GM21619 (cell line): ENCODE measurements at regions not wholly inside any gene's neighbourhood (a gene's known extent, or its start where the extent isn't known, plus 50 kb on each side); places are given as distances from the start of the nearest gene placed in this dataset.
"Not testable (repeated sequence)": the region's sequence is repeated elsewhere in the genome, so short reads cannot be mapped to it uniquely, and the experiment has no call there.

Experiments
- ATAC-seq: cut with Tn5 transposase; IDR thresholded peaks from one replicate; pipeline ENCODE4 v1.9.1; 2021; ENCODE audit not compliant: unreplicated experiment

DNA sequence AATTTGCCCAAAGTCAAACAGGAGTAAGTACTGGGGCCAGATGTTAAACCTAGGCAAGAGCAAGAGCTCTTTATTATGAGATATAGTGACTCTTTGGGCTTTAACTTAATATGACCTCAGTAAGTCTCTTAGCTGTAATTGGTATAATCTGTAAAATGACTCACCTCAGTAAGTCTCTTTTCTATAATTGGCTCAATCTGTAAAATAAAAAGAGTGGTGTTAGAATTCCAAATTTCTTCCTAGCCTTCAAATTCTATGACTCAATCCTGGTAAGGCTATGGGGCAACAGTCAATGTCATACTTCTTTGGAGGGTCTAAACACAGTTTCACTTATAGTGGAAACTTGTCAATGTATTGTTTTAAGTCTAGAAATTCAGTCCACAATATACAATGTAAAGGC is 1608.9 kb upstream of the PIK3C3 start:
- ATAC-seq: no peak

DNA sequence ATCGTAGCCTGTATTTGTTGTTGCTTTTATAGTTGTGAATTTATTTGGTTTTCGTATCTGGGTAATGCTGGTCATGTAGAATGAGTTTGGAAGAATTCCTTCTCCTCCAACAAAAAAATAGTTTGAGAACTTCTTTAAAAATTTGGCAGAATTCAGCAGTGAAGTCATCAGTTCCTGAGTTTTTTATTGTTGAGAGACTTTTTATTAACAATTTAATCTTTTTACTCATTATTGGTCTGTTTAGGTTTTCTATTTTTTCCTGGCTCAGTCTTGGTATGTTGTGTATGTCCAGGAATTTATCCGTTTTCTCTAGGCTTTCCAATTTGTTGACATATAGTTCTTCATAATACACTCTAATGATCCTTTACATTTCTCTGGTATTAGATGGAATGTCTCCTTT is 1613.3 kb upstream of the PIK3C3 start:
- no peak for ATAC-seq

DNA sequence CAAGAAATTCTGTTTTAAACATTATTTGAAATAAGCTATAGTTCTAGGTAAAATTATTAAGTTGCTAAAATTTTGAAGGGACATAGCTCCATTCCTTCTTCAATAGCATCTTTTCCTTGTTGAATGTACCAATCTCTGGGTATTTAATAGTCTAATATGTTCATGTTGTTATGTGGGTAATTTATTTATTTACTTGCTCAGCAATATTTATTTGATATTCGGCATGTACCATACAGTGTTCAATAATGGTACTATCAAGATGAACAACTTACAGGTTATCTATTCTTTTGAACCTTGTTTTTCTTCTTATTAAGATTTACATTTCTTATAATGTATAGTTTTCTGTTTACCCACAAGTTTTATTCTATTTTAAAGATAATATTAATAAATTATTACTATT is 1616.8 kb upstream of the PIK3C3 start:
- ATAC-seq: no peak

DNA sequence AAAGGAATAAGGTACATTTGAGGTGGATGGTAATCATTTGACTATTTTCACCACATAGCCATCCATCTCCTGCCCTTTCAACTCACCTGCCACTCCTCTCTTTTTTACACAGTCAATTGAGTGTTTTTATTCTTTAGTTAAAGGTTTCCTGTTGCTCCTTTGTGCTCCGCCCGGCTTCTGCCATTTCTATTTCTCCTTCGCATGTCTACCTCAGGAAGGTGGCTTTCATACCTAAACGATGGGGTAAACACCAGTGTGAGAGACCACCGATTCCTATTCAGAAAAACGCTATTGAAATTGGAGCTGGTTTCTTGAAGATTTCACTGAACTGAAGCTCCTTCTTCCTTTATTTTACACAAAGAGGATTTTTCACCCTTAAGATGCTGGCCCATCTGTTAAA is 1628.0 kb upstream of the PIK3C3 start:
- ATAC-seq: no peak

DNA sequence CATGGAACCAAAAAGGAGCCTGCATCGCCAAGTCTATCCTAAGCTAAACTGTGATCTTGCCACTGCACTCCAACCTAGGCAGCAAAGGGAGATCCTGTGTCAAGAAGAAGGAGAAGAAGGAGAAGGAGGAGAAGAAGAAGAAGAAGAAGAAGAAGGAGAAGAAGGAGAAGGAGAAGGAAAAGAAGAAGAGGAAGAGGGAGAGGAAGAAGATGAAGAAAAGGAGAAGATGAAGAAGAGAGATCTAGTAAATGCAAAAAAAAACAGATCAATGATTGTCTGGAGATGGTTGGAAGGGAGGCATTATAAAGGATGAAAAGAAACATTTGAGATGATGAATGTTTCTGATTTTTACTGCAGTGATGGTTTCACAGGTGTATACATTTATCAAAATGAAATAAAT is 1629.0 kb upstream of the PIK3C3 start:
- ATAC-seq: no peak

DNA sequence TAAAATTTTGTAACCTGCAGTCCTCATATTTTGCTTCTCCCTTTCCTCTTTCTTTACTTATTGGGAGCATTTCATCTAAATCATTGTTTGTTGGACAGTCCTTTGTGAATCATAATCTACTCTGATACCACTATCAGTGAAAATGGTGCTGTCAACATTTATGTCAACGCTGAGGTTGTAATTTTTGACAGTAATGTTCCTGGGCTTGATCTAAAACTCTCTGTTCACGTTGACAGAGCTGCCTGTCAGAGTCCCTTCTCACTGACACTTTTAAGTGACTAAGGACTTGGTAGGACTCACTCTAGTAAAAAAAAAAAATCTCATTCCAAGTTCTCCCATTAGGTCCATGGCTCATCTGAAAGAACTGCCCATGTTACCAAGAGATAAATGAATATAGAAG is 1640.8 kb upstream of the PIK3C3 start:
- no peak for ATAC-seq

DNA sequence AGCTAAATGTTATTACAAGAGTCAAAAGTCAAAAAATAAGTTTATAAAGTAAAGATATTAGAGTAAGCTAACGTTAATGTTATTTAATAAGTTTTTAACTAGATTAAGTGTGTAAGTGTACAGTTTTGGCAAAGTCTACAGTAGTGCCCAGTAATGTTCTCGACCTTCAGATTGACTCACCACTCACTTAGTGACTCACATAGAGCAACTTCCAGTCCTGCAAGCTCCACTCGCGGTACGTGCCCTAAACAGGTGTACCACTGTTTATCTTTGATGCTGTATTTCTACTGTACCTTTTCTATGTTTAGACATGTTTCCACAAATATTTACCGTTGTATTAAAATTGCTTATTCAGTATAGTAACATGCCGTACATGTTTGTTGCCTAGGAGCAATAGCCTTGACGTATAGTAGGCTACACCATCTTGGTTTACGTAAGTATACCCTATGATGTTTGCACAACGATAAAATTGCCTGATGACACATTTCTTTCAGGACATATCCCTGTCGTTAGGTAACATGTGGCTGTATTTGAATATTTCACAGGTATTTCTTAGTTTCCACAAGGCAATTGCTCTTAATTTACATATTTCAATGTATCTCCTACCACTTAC is 1641.9 kb upstream of the PIK3C3 start:
- no peak for ATAC-seq

DNA sequence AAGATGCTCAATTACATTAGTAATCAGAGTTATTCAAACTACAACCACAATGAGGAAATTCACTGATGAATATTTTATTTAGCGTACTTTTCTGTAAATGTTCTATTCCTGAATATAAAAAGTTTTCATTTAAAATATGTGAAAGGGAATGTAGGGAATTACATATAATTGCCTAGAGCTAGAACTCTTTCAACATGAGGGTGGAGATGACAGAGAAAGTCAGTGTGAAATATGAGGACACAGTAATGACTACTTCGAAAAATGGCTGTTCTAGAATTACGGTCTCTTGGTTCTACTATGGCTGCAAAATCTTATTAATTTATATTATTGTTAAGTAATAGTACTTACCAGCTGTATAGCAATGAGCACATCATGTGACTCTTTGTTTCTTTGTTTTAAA is 1647.4 kb upstream of the PIK3C3 start:
- ATAC-seq: no peak

DNA sequence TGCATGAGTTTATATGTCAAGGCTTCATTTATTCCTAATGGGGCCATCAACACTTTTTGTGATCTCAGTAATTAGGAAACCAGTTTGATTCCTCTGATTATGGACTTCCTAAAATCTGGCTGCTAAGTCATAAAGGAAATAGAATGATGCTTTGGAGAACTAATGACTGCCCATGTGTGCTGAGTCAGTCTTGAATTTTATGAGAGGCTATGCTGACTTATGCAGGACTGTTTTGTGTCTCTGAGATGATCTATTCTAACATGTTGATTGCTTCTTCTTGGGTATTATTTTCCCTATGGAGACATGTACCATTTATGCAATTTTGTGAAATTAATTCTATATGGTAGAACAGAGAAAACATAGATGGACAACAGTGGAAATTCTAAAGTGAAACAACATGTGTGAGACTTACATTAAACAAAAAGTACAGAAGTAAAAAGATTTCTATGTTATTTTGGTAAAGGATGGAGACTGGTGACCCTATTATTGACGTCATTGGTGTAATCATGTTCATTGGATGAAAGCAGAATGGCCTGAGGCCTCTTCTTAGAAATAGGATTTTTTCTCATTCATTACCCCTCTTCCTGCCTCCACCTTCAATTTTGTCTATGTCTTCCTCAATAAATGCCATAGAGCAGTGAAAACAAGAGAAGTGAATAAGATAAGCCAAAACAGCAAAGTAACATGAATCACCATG is 1658.2 kb upstream of the PIK3C3 start:
- no peak for ATAC-seq

DNA sequence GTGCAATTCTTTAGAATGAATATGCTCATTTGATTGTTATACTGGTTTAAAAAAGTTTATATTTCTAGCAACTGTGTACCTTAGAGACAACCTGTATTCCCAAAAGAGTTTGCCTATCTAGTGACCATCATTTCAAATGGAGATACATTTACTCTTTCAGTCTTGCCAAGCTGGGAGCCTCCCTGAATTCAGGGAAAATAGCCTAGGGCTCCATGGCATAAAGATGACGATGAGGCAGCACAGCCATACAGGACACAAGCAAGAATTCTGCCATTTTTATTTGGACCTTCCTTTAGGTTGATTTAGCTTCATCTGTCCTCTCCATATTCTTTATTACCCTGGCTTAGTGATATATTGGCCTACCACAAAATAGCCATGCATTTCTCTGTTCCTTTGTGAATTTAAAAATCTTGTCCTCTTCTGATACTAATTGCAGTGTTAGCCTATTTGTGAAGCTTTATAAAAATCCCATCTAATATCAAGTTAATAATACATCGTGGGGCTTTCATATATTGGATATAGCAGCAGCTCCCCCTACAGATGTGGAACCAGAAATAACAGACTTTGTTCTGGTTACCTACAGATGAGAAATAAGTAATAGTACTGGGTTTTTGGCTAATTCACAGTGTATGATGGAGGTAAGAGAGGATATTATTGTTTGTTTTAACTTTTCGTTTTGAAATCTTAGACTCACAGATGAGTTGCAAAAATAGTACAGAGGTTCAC is 1661.9 kb upstream of the PIK3C3 start:
- ATAC-seq: no peak

DNA sequence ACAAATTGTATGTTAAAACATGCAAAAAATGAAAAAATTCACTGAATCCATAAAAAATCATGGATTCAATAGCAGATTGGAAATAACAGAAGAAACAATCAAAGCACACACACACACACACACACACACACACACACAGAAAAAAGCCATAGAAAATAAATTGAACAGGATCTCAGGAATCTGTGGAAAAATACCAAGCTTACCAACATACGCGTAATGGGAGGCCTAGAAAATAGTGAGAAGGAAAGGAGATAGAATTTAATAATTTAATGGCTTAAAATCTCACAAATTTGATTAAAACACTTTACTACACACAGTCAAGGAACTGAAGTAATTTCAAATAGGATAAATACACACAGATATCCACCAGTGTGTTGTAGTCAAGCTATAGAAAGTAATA is 1671.5 kb upstream of the PIK3C3 start:
- no peak for ATAC-seq

DNA sequence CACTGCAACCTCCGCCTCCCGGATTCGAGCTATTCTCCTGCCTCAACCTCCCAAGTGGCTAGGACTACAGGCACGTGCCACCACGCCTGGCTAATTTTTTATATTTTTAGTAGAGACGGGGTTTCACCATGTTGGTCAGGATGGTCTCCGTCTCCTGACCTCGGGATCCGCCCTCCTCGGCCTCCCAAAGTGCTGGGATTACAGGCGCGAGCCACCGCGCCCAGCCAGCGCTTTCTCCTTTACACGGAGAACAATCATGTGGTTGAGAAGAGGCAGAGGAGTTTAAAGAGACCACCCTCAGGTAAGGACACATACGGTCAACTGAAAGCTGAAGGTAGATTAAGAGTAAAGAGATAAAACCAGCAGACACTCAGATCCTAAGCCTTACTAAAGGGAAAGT is 1673.7 kb upstream of the PIK3C3 start:
- ATAC-seq: not testable (repeated sequence)

DNA sequence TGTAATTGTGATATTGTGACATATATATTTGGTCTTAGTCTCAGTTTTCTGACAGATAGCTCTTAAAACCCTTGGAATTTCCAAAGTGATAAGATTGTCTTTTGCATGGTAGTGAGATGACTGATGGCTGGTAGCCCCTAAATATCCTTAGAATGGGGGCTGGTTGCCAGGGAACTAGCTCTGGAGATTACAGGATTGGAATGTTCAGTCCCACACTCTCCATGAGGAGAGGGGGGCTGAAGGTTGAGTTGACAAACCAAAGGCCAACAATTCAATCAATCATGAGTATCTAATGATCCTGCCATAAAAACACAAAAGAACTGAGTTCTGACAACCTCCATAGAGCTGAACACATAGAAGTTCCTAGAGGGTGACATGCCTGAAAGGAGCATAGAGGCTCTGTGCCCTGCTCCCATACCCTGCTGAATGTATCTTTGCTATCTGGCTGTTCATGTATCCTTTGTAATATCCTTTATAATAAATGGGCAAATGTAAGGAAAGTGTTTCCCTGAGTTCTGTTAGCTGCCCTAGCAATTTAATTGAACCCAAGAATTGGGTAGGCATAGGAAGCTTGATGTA is 1680.3 kb upstream of the PIK3C3 start:
- ATAC-seq: no peak

DNA sequence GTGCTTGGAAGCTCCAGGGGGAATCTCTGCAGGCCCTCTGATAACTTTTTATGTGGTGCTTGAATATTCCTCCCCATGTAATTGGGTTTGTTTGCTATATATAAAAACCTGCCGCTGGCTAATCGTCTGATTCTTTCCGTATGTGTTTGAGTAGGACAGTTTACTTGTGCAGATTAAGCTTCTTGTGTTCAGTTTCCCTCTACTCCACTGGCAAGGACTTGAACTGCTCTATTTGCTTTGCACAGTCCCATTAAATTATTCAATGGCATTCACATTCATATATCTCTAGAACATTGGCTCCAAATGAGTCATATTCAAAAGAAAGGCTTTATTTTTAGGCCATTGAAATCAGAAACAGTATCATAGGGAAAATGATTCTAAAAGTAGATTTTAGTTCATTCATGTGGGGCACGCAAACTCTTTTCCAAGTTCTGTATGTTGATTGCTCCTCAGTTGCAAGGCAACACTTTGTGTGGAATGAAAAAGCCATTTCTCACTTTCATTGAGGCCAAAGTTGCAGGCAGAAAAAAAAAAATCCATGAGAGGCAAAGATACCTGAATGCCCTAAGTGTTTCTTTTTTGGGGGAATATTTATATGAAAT is 1682.3 kb upstream of the PIK3C3 start:
- ATAC-seq: no peak

DNA sequence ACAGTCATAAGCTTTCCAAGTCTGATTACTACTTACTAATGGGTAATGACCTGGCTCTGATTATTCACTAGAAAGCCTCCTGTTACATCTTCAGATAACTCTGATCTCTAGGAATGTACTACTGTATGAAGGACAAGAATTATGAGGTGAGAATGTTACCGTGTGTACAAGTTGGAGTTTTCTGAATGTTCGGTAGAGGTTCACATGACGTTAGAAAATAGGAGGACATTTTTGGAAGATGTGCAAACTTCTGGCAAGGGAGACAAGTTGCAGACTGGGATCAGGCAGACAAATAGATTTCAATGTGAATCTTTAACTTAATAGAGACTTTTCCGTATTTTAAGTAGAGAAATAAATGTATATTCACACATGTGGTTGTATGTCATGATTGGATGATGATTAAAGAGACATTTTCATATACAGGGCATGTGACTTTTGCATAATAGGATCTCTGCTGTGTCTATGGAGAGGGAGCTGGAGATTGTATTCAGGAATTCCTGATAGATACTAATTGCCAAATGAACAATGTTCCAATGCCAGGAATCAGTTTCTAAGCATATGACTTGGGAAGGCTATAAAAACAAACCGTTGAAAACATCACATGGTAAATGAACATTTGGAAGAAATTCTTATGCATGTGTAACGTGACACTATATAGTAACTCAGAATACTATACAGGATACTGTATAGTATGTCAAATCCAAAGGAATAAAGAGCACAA is 1695.8 kb upstream of the PIK3C3 start:
- no peak for ATAC-seq

DNA sequence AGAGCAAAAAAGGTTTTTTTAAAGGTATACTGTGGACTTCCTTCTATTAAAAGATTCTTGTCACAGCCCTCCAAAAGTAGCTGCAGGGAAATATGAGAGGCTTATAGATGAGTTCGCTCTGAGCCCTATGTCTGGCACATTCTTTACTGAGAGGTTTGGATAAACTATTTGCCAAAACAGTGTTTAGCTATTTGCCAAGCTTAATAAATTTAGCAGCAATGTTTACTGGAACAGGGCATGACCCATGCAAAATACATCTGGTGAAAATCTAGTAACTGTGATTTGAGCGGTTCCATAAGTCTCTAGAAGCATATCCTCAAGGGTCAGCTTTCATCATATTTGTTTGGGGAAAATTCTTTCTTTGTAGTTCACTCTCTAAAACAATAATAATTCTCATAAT is 1696.7 kb upstream of the PIK3C3 start:
- ATAC-seq: no peak

DNA sequence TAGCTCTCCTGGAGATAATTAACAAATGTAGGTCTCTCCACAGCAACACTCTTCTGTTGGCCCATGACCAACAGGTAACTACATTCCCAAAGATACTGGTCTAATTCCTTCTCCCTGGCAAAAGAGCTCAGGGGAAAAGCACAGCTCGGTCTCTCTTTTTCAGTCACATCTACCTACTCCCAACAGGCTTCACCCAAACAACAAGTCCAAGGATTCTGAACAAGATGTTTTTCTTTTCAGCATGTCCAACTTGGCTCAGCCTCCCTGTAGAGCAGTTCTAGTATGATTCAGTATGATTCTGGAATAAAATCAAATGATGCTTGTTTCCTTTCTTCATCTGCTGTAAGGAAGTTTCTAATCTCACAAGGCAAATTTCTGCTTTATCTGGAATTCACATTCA is 1704.8 kb upstream of the PIK3C3 start:
- ATAC-seq: no peak

DNA sequence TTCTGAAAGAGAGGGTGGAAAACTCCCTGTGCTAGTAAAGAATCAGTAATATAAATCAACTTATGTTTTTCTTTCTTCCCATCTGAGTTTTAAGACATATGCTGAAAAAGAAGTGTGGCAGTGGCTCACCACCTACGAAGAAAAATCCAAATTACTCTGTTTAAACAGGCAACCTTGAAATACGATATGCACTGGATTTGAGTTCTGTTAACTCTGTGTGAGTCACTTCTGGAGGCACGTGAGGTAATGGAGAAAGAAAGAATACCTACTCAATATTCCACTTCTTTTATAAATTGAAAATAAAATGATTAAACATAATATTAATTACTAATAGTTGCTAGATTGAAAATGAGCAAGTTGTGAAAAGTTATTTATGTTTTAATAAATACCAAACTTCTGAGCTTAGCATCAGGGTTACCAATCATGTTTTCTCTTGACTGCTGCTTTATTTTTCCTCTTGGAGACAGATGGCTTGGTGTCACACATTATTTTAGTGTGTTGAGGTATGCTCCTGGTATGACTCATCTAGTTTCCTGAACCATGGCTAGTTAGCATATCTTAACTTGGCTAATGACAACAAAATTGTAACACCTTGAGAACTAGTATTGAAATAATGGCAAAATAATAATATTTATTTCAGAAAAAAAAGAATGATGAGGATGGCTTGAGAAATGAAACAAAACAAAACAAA is 1705.5 kb upstream of the PIK3C3 start:
- ATAC-seq: no peak

DNA sequence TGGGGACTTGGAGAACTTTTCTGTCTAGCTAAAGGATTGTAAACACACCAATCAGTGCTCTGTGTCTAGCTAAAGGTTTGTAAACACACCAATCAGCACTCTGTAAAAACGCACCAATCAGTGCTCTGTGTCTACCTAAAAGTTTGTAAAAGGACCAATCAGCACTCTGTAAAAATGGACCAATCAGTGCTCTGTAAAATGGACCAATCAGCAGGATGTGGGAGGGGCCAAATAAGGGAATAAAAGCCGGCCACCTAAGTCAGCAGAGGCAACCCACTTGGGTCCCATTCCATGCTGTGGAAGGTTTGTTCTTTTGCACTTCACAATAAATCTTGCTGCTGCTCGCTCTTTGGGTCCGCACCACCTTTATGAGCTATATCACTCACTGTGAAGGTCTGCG is 1709.4 kb upstream of the PIK3C3 start:
- not testable (repeated sequence) for ATAC-seq

DNA sequence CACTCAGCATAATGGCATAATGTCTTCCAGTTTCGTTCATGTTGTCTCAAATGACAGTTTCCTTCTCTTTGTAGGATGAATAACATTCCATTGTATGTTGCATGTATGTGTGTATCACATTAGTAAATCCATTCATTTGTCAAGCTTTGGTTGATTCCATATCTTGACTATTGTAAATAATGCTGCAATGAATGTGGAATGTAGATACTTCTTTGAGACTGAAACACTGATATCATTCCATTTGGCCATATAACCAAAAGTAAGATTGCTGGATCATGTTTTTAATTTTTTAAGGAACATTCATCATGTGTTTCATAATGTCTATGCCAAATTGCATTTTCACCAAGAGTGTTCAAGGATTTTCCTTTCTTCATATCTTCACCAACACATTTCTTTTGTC is 1711.4 kb upstream of the PIK3C3 start:
- ATAC-seq: no peak
